Heart right ventricle (tissue), 16 donors: ENCODE measurements at regions not wholly inside any gene's neighbourhood (a gene's known extent, or its start where the extent isn't known, plus 50 kb on each side); places are given as distances from the start of the nearest gene placed in this dataset.

Source experiments
- ATAC-seq, 8 donors: fragments of 200-7000 bp; cut with Tn5 transposase; one replicate each; pipeline ENCODE4 v1.9.1; 2020; ENCODE audit warnings: mild to moderate bottlenecking in 8 of 8, moderate library complexity in 8 of 8, moderate number of reproducible peaks in 1 of 8
- DNase-seq, 2 donors: peaks; one replicate each; pipeline ENCODE4 v3.0.0-alpha.2; 2020
- H3K27ac ChIP-seq, 10 donors: fragments of 200-600 bp; sonication (generic) in 2 of 10; one replicate each; pipeline versions ENCODE4 v1.5.0 to v1.8.0; 2020 to 2022; ENCODE audit warnings: mild to moderate bottlenecking in 3 of 10
- H3K27me3 ChIP-seq, 7 donors: fragments of 200-600 bp; one replicate each; pipeline ENCODE4 v1.8.0; 2021 to 2022; ENCODE audit warnings: mild to moderate bottlenecking in 2 of 7
- H3K36me3 ChIP-seq, 9 donors: fragments of 200-600 bp; sonication (generic) in 1 of 9; one replicate each; pipeline versions ENCODE4 v1.5.0 to v1.8.0; 2020 to 2022; ENCODE audit warnings: mild to moderate bottlenecking in 2 of 9
- H3K4me1 ChIP-seq, 9 donors: fragments of 200-600 bp; sonication (generic) in 1 of 9; one replicate each; pipeline versions ENCODE4 v1.5.0 to v1.8.0; 2020 to 2022; ENCODE audit warnings: mild to moderate bottlenecking in 4 of 9
- H3K4me3 ChIP-seq, 10 donors: fragments of 200-600 bp; sonication (generic) in 2 of 10; one replicate each; pipeline versions ENCODE4 v1.5.0 to v1.8.0; 2020 to 2022; ENCODE audit warnings: mild to moderate bottlenecking in 7 of 10, moderate library complexity in 2 of 10
- H3K9me3 ChIP-seq, 11 donors: fragments of 200-600 bp in 10 of 11; sonication (generic) in 2 of 11; one replicate each; pipeline versions ENCODE4 v1.5.0 to v1.8.0; 2013 to 2022; ENCODE audit warnings: mild to moderate bottlenecking in 2 of 11, control low read depth in 1 of 11, moderate library complexity in 1 of 11
- WGBS, 2 donors: extraction: QIAGEN DNeasy Blood & Tissue Kit; methylation state at CpG; one replicate each; pipeline ENCODE4 v1.1.7; 2013; ENCODE audit warnings: inconsistent platforms in 1 of 2; 5-methylcytosine and 5-hydroxymethylcytosine counted together
- intact Hi-C, 10 donors: fragments of 100-400 bp; cut with DNase I; formaldehyde crosslinking; loops; one replicate each; pipeline versions ENCODE4 v1.11.1 to v1.14.2; 2022
- TF ChIP-seq, protein P1 (sequence below), 9 donors: fragments of 200-600 bp; sonication (generic) in 2 of 9; IDR thresholded peaks; one replicate each; pipeline versions ENCODE4 v1.5.0 to v1.8.0; 2021 to 2022; ENCODE audit warnings: antibody characterized with exemption in 9 of 9, mild to moderate bottlenecking in 5 of 9, moderate library complexity in 1 of 9
- donor health status: Arrhythmogenic right ventricular cardiomyopathy.
- donor health status: ischemic (EF 13 %, LVEDD 7.1; RV severe dilation, severe dysfunction).
- donor health status: healthy with polysubstance abuse.
- donor health status: DM: no; HTN: yes; CAD: no.
- donor health status: DM: no; HTN: no; CAD: no.
- donor health status: ischemic (EF 25% LVEDD 6.9; RV normal size, moderate dysfunction).
- donor health status: ischemic (EF 25% LVEDD 5.7; RV mildly dilated, moderate dysfunction).
- donor health status: healthy.
- donor health status: DM: yes; HTN: yes; CAD: no.
- donor health status: Ischemic cardiomyopathy.
- donor health status: ischemic (EF 35%, LVEDD 5.7; RV mildly dilated, moderate dysfunction).
- donor health status: nonischemic (EF 11% LVEDD 7.7; RV severe dilation, severe dysfunction).
- donor health status: DM: yes; HTN: yes; CAD: no.
- donor health status: PGD.
- donor health status: ischemic (EF 29% LVEDD 5.4; RV normal size, mild dysfunction).
- donor health status: nonischemic (EF 23%, LVEDD 6.1; RV moderate dilation, normal function).

GRCh38 chr2:56962673-56963072 is 778.9 kb downstream of the CCDC85A start:
- H3K27ac ChIP-seq: no peak overlapping the region
- ATAC-seq (no peak), DNase-seq (no peak)
- no peaks in the 10 kb centered on the region for H3K27me3 ChIP-seq
- peaks cover 0 to 35% (median 0%) of the 10 kb centered on the region in 11 donors for H3K9me3 ChIP-seq
- WGBS, 2 donors: 94% methylated on average over 1 of the region's 1 CpG
- no peaks in the 10 kb centered on the region for H3K36me3 ChIP-seq
- TF ChIP-seq, protein P1, sequence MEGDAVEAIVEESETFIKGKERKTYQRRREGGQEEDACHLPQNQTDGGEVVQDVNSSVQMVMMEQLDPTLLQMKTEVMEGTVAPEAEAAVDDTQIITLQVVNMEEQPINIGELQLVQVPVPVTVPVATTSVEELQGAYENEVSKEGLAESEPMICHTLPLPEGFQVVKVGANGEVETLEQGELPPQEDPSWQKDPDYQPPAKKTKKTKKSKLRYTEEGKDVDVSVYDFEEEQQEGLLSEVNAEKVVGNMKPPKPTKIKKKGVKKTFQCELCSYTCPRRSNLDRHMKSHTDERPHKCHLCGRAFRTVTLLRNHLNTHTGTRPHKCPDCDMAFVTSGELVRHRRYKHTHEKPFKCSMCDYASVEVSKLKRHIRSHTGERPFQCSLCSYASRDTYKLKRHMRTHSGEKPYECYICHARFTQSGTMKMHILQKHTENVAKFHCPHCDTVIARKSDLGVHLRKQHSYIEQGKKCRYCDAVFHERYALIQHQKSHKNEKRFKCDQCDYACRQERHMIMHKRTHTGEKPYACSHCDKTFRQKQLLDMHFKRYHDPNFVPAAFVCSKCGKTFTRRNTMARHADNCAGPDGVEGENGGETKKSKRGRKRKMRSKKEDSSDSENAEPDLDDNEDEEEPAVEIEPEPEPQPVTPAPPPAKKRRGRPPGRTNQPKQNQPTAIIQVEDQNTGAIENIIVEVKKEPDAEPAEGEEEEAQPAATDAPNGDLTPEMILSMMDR (IDR thresholded peaks at IDR 0.05): no peak
- H3K4me3 ChIP-seq: no peak overlapping the region
- intact Hi-C loops: no loop called here
- no peaks in the 10 kb centered on the region for H3K4me1 ChIP-seq

- no peak overlapping the region for H3K4me3 ChIP-seq
- DNase-seq: no peak
- H3K36me3 ChIP-seq: no peaks in the 10 kb centered on the region
- intact Hi-C loops: no loop called here
- TF ChIP-seq, protein P1 (IDR thresholded peaks at IDR 0.05): no peak
- no peaks in the 10 kb centered on the region for H3K27me3 ChIP-seq
- H3K27ac ChIP-seq: no peak overlapping the region
- H3K9me3 ChIP-seq: peaks cover 0 to 27% (median 0%) of the 10 kb centered on the region in 11 donors
- WGBS, 2 donors: 62% methylated on average over 3 of the region's 3 CpGs
- no peaks in the 10 kb centered on the region for H3K4me1 ChIP-seq
- ATAC-seq: no peak
These were observed 785.7 kb downstream of the CCDC85A start for GRCh38 chr2:56969513-56969912.

DNA sequence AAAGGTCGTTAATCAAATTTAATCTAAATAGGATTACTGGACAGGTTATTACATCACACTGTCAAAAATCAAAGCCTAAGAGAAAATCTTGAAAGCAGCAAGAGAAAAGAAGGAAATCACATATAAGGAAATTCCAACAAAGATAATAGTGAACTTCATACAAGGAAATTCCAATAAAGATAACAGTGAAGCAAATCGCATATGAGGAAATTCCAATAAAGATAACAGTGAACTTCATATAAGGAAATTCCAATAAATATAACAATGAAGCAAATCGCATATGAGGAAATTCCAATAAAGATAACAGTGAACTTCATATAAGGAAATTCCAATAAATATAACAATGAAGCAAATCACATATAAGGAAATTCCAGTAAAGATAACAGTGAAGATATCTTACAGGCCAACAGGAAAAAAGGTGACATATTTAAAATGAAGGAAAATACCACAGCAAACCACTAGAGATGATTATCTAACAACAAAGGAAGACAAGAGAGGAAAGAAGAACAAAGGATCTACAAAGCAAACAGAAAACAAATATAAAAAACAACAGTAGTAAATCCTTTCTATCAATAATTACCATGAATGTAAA is 787.7 kb downstream of the CCDC85A start:
- Histone ChIP-seq H3K4me3 (no peak overlapping the region), H3K4me1 (no peaks in the 10 kb centered on the region), H3K9me3 (peaks cover 0 to 27% (median 0%) of the 10 kb centered on the region in 11 donors), H3K27ac (no peak overlapping the region), H3K36me3 (no peaks in the 10 kb centered on the region), H3K27me3 (no peaks in the 10 kb centered on the region)
- intact Hi-C loops: no loop called here
- 47 to 58% methylated on average over 3 of the region's 3 CpGs for WGBS, 2 donors
- no peak for DNase-seq
- ATAC-seq: no peak
- TF ChIP-seq, protein P1 (IDR thresholded peaks at IDR 0.05): no peak

- Histone ChIP-seq H3K27me3 (no peaks in the 10 kb centered on the region), H3K27ac (no peak overlapping the region), H3K4me1 (no peaks in the 10 kb centered on the region), H3K9me3 (peaks cover 0 to 49% (median 10%) of the 10 kb centered on the region in 11 donors), H3K4me3 (no peak overlapping the region), H3K36me3 (no peaks in the 10 kb centered on the region)
- ATAC-seq (no peak), DNase-seq (no peak)
- intact Hi-C loops: no loop called here
- TF ChIP-seq, protein P1 (IDR thresholded peaks at IDR 0.05): no peak
- 81 to 85% methylated on average over 4 of the region's 4 CpGs for WGBS, 2 donors
These were observed 797.8 kb downstream of the CCDC85A start for GRCh38 chr2:56981554-56981953.
